ENCODE measurements at regions not wholly inside any gene's neighbourhood (a gene's known extent, or its start where the extent isn't known, plus 50 kb on each side); places are given as distances from the start of the nearest gene placed in this dataset.

GRCh38 chr6:78559056-78559455 lies 308.3 kb upstream of the IRAK1BP1 start:
- TF ChIP-seq, protein P1, sequence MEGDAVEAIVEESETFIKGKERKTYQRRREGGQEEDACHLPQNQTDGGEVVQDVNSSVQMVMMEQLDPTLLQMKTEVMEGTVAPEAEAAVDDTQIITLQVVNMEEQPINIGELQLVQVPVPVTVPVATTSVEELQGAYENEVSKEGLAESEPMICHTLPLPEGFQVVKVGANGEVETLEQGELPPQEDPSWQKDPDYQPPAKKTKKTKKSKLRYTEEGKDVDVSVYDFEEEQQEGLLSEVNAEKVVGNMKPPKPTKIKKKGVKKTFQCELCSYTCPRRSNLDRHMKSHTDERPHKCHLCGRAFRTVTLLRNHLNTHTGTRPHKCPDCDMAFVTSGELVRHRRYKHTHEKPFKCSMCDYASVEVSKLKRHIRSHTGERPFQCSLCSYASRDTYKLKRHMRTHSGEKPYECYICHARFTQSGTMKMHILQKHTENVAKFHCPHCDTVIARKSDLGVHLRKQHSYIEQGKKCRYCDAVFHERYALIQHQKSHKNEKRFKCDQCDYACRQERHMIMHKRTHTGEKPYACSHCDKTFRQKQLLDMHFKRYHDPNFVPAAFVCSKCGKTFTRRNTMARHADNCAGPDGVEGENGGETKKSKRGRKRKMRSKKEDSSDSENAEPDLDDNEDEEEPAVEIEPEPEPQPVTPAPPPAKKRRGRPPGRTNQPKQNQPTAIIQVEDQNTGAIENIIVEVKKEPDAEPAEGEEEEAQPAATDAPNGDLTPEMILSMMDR (conservative IDR thresholded peaks at IDR 0.05; ENCODE audit: low read depth in 2 of 2), result no peak
- TF ChIP-seq EZH2phosphoT487 (IDR thresholded peaks at IDR 0.05; ENCODE audit: unreplicated experiment) (no peak), EZH2 (IDR thresholded peaks at IDR 0.05; ENCODE audit: low read depth, unreplicated experiment) (no peak), POLR2AphosphoS5 (IDR thresholded peaks at IDR 0.05; ENCODE audit: low read depth) (no peak), JUNB (IDR thresholded peaks at IDR 0.05; ENCODE audit: unreplicated experiment) (no peak), ETS1 (IDR thresholded peaks at IDR 0.05) (no peak), CREB1 (CRISPR knock-in tag; IDR thresholded peaks at IDR 0.05; ENCODE audit: low read depth) (no peak), ZNF331 (CRISPR knock-in tag; IDR thresholded peaks at IDR 0.05; ENCODE audit: low read depth) (no peak), STAT1 (IDR thresholded peaks at IDR 0.05; ENCODE audit: unreplicated experiment) (no peak)
- TF ChIP-seq, protein P2, sequence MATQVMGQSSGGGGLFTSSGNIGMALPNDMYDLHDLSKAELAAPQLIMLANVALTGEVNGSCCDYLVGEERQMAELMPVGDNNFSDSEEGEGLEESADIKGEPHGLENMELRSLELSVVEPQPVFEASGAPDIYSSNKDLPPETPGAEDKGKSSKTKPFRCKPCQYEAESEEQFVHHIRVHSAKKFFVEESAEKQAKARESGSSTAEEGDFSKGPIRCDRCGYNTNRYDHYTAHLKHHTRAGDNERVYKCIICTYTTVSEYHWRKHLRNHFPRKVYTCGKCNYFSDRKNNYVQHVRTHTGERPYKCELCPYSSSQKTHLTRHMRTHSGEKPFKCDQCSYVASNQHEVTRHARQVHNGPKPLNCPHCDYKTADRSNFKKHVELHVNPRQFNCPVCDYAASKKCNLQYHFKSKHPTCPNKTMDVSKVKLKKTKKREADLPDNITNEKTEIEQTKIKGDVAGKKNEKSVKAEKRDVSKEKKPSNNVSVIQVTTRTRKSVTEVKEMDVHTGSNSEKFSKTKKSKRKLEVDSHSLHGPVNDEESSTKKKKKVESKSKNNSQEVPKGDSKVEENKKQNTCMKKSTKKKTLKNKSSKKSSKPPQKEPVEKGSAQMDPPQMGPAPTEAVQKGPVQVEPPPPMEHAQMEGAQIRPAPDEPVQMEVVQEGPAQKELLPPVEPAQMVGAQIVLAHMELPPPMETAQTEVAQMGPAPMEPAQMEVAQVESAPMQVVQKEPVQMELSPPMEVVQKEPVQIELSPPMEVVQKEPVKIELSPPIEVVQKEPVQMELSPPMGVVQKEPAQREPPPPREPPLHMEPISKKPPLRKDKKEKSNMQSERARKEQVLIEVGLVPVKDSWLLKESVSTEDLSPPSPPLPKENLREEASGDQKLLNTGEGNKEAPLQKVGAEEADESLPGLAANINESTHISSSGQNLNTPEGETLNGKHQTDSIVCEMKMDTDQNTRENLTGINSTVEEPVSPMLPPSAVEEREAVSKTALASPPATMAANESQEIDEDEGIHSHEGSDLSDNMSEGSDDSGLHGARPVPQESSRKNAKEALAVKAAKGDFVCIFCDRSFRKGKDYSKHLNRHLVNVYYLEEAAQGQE (IDR thresholded peaks at IDR 0.05; ENCODE audit: unreplicated experiment), result no peak

All from GM23338 (cell line).